T-cell (primary cell): ENCODE measurements at regions not wholly inside any gene's neighbourhood (a gene's known extent, or its start where the extent isn't known, plus 50 kb on each side); places are given as distances from the start of the nearest gene placed in this dataset.

Experiments used
- ATAC-seq, 4 experiments: fragments of 200-7000 bp in 3 of 4; fragments of 150-1000 bp in 1 of 4; cut with Tn5 transposase; replicated peaks in 1 of 4; 1 replicate in 3 of 4; 2 replicates in 1 of 4; pipeline ENCODE4 v1.10.0; 2021; ENCODE audit warnings: moderate library complexity in 3 of 4, mild to moderate bottlenecking in 2 of 4, moderate number of reproducible peaks in 1 of 4
- CTCF ChIA-PET, 2 donors: fragments of 300-600 bp; sonication (Branson Sonifier 250); formaldehyde crosslinking; loops; one replicate each; lab custom pipeline; 2022; ENCODE audit warnings: antibody characterized with exemption in 2 of 2; lab: Charles Lee
- POLR2A ChIA-PET, 2 donors: fragments of 300-600 bp; sonication (Branson Sonifier 250); formaldehyde crosslinking; loops; one replicate each; lab custom pipeline; 2022; ENCODE audit warnings: antibody characterized with exemption in 2 of 2; lab: Charles Lee
- DNase-seq, 35 experiments: peaks; one replicate each; pipeline versions ENCODE4 v3.0.0 to v3.0.0-alpha.2; 2013 to 2023
- H3K27ac ChIP-seq: one replicate; pipeline ENCODE4 v1.5.1; 2013; ENCODE audit warnings: low read length
- H3K27me3 ChIP-seq, 2 experiments: replicated peaks in 1 of 2; 1 replicate in 1 of 2; 2 replicates in 1 of 2; pipeline versions ENCODE4 v1.6.1 to v1.7.0; 2013; ENCODE audit warnings: low read length in 1 of 2, mixed read lengths in 1 of 2; ENCODE audit not compliant: control insufficient read depth in 2 of 2, insufficient read depth in 2 of 2; ENCODE audit errors: extremely low read depth in 1 of 2
- H3K36me3 ChIP-seq, 2 donors: 1 replicate in 1 of 2; 2 replicates in 1 of 2; pipeline versions ENCODE4 v1.6.1 to v1.7.0; 2013; ENCODE audit warnings: low read length in 1 of 2; ENCODE audit not compliant: control insufficient read depth in 2 of 2, insufficient read depth in 1 of 2; ENCODE audit errors: extremely low read depth in 1 of 2
- H3K4me1 ChIP-seq, 2 experiments: 1 replicate in 1 of 2; 2 replicates in 1 of 2; pipeline versions ENCODE4 v1.6.1 to v1.7.0; 2013; ENCODE audit warnings: low read length in 2 of 2, mixed read lengths in 1 of 2; ENCODE audit not compliant: insufficient read depth in 2 of 2, control insufficient read depth in 1 of 2; ENCODE audit errors: extremely low read depth in 1 of 2
- H3K4me3 ChIP-seq, 2 donors: 1 replicate in 1 of 2; 2 replicates in 1 of 2; pipeline versions ENCODE4 v1.5.1 to v1.7.0; 2013; ENCODE audit warnings: mild to moderate bottlenecking in 2 of 2, low read length in 1 of 2, moderate library complexity in 1 of 2; ENCODE audit not compliant: control insufficient read depth in 1 of 2; ENCODE audit errors: extremely low read depth in 1 of 2
- H3K9me3 ChIP-seq: 2 replicates; pipeline ENCODE4 v1.7.0; 2013
- H3K27ac Mint-ChIP-seq, 2 donors: one replicate each; pipeline ENCODE4 v1.8.0; 2020 to 2021; ENCODE audit warnings: mild to moderate bottlenecking in 2 of 2, mixed read lengths in 2 of 2
- H3K27me3 Mint-ChIP-seq, 2 donors: one replicate each; pipeline ENCODE4 v1.8.0; 2021 to 2022; ENCODE audit warnings: mixed read lengths in 2 of 2
- H3K36me3 Mint-ChIP-seq: one replicate; pipeline ENCODE4 v1.8.0; 2021; ENCODE audit warnings: mixed read lengths
- H3K4me1 Mint-ChIP-seq, 3 donors: one replicate each; pipeline ENCODE4 v1.8.0; 2020 to 2022; ENCODE audit warnings: mixed read lengths in 3 of 3, mild to moderate bottlenecking in 1 of 3
- H3K4me3 Mint-ChIP-seq, 3 donors: one replicate each; pipeline ENCODE4 v1.8.0; 2020 to 2022; ENCODE audit warnings: mild to moderate bottlenecking in 3 of 3, mixed read lengths in 3 of 3, moderate library complexity in 3 of 3
- H3K9me3 Mint-ChIP-seq, 3 donors: one replicate each; pipeline ENCODE4 v1.8.0; 2020 to 2022; ENCODE audit warnings: mixed read lengths in 3 of 3
- WGBS: methylation state at CpG from one replicate; pipeline ENCODE4 v1.1.5; 2013; ENCODE audit warnings: missing lambda C conversion rate; ENCODE audit not compliant: insufficient coverage; 5-methylcytosine and 5-hydroxymethylcytosine counted together

- H3K4me1 ChIP-seq: no peaks in the 10 kb centered on the region
- H3K27ac ChIP-seq: no peak overlapping the region
- Mint-ChIP-seq H3K27me3 (no peaks in the 10 kb centered on the region), H3K9me3 (peaks cover 18 to 21% (median 20%) of the 10 kb centered on the region in 3 donors), H3K36me3 (no peaks in the 10 kb centered on the region), H3K4me1 (no peaks in the 10 kb centered on the region), H3K4me3 (no peak overlapping the region), H3K27ac (no peak overlapping the region)
- H3K4me3 ChIP-seq: no peak overlapping the region
- no peaks in the 10 kb centered on the region for H3K27me3 ChIP-seq
- no peaks in the 10 kb centered on the region for H3K36me3 ChIP-seq
- 74% methylated on average over 3 of the region's 4 CpGs for WGBS
- CTCF ChIA-PET: no interaction called here
- DNase-seq (no peak), ATAC-seq (no peak)
- POLR2A ChIA-PET: no interaction called here
- H3K9me3 ChIP-seq: no peaks in the 10 kb centered on the region
Measured at GRCh38 chr5:114912189-114912920, 257.4 kb downstream of the TRIM36 start.

- H3K27me3 ChIP-seq: no peaks in the 10 kb centered on the region
- Mint-ChIP-seq H3K4me3 (no peak overlapping the region), H3K27me3 (no peaks in the 10 kb centered on the region), H3K4me1 (no peaks in the 10 kb centered on the region), H3K9me3 (peaks cover 20 to 30% (median 21%) of the 10 kb centered on the region in 3 donors), H3K27ac (no peak overlapping the region), H3K36me3 (no peaks in the 10 kb centered on the region)
- DNase-seq (no peak), ATAC-seq (no peak)
- ChIA-PET POLR2A (no interaction called here), CTCF (no interaction called here)
- H3K4me3 ChIP-seq: no peak overlapping the region
- H3K4me1 ChIP-seq: no peaks in the 10 kb centered on the region
- H3K27ac ChIP-seq: no peak overlapping the region
- H3K9me3 ChIP-seq: no peaks in the 10 kb centered on the region
- H3K36me3 ChIP-seq: no peaks in the 10 kb centered on the region
Measured at GRCh38 chr5:114910727-114911126, 259.0 kb downstream of the TRIM36 start.

DNA sequence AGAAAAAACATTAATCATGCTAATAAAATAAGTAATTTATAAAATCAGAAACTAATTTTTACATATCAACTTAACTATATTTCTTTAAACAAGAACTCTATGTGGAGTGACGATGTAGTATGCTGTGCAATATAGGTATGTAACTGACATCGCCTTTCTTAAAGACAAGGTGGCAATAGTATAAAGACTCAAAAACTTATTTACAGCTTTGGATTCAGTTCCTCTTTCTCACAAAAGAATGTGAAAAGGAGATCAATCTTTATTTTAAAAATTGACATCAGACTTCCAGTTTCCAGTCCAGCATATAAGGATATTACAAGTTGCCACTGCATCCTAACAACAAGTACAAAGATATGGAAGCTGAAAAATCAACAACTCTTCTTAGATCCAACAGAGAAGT lies 260.3 kb downstream of the TRIM36 start:
- Histone ChIP-seq H3K9me3 (no peaks in the 10 kb centered on the region), H3K4me3 (no peak overlapping the region)
- CTCF ChIA-PET: no interaction called here

DNA sequence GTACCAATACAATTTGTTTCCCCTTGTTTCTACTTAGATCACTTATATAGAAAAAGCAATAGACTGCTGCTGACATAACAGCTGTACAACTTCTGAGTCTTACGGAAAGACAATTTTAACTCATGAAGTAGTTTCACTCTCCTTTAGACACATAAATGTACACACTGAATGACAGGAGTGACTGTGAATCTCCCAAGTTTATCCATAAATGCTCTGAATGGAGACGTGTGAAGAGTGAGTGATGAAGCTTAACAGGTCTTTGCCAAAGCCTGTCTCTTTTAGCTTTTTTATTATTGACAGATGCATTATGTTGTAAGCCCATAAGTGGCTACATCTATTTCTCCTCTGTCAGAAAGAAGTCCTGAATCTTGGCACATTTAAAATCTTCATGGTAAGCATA lies 265.9 kb downstream of the TRIM36 start:
- Mint-ChIP-seq H3K9me3 (peaks cover 0 to 11% (median 7%) of the 10 kb centered on the region in 3 donors), H3K27ac (no peak overlapping the region), H3K36me3 (no peaks in the 10 kb centered on the region), H3K4me3 (no peak overlapping the region), H3K27me3 (peaks cover 0 to 4% of the 10 kb centered on the region in 2 donors), H3K4me1 (no peaks in the 10 kb centered on the region)
- Histone ChIP-seq H3K4me1 (no peaks in the 10 kb centered on the region), H3K4me3 (no peak overlapping the region), H3K27ac (no peak overlapping the region), H3K9me3 (no peaks in the 10 kb centered on the region), H3K36me3 (no peaks in the 10 kb centered on the region), H3K27me3 (no peaks in the 10 kb centered on the region)
- ChIA-PET POLR2A (interaction anchor here in 1 of 2 donors (0.6 kb wide), 1 partner anchor 154 kb away, joined by 3 read pairs; no protein-coding TSS in a partner anchor), CTCF (no interaction called here)
- no peak for ATAC-seq
- no CpG with 5 or more reads among the region's 2 CpGs for WGBS
- DNase-seq: no peak

More for the DNA sequence above, 260.3 kb downstream of the TRIM36 start:
- DNase-seq (no peak), ATAC-seq (no peak)
- POLR2A ChIA-PET: no interaction called here
- H3K4me1 Mint-ChIP-seq: no peaks in the 10 kb centered on the region
- no peaks in the 10 kb centered on the region for H3K27me3 Mint-ChIP-seq
- no peaks in the 10 kb centered on the region for H3K36me3 ChIP-seq
- H3K4me1 ChIP-seq: no peaks in the 10 kb centered on the region
- no peak overlapping the region for H3K27ac Mint-ChIP-seq
- H3K9me3 Mint-ChIP-seq: peaks cover 20 to 30% (median 21%) of the 10 kb centered on the region in 3 donors
- H3K4me3 Mint-ChIP-seq: no peak overlapping the region
- H3K27me3 ChIP-seq: no peaks in the 10 kb centered on the region
- no peak overlapping the region for H3K27ac ChIP-seq
- no peaks in the 10 kb centered on the region for H3K36me3 Mint-ChIP-seq
- WGBS: no CpG with 5 or more reads among the region's 2 CpGs

DNA sequence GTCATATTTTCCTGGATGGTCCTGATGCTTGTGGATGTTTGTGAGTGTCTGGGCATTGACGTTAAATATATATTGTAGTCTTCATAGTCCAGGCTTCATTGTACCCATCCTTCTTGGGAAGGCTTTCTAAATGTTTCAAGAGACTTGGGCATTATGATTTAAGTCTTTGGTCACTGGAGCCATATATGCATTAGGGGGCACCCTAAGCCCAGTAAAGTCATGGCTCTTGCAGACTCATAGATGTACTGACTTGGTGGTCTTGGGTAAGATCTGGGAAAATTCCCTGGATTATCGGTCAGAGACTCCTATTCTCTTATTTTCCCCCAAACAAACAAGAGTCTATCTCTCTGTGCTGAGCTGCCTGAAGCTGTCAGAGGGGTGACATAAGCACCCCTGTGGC lies 271.1 kb downstream of the TRIM36 start:
- Mint-ChIP-seq H3K27ac (no peak overlapping the region), H3K9me3 (peaks cover 0 to 5% (median 0%) of the 10 kb centered on the region in 3 donors), H3K4me1 (no peaks in the 10 kb centered on the region), H3K4me3 (no peak overlapping the region), H3K36me3 (no peaks in the 10 kb centered on the region), H3K27me3 (no peaks in the 10 kb centered on the region)
- Histone ChIP-seq H3K4me3 (no peak overlapping the region), H3K36me3 (no peaks in the 10 kb centered on the region), H3K27me3 (no peaks in the 10 kb centered on the region), H3K27ac (no peak overlapping the region), H3K9me3 (no peaks in the 10 kb centered on the region), H3K4me1 (no peaks in the 10 kb centered on the region)
- ATAC-seq (no peak), DNase-seq (no peak)
- ChIA-PET POLR2A (no interaction called here), CTCF (no interaction called here)
- WGBS: no CpG with 5 or more reads among the region's 2 CpGs

- Mint-ChIP-seq H3K4me1 (no peaks in the 10 kb centered on the region), H3K9me3 (peaks cover 6 to 16% (median 13%) of the 10 kb centered on the region in 3 donors), H3K27me3 (no peaks in the 10 kb centered on the region), H3K27ac (no peak overlapping the region), H3K36me3 (no peaks in the 10 kb centered on the region), H3K4me3 (no peak overlapping the region)
- H3K4me3 ChIP-seq: no peak overlapping the region
- H3K27ac ChIP-seq: no peak overlapping the region
- no peaks in the 10 kb centered on the region for H3K4me1 ChIP-seq
- POLR2A ChIA-PET: no interaction called here
- CTCF ChIA-PET: no interaction called here
- no peaks in the 10 kb centered on the region for H3K27me3 ChIP-seq
- DNase-seq (no peak), ATAC-seq (no peak)
- WGBS: no CpG with 5 or more reads among the region's 2 CpGs
- no peaks in the 10 kb centered on the region for H3K9me3 ChIP-seq
- no peaks in the 10 kb centered on the region for H3K36me3 ChIP-seq
Measured at GRCh38 chr5:114883675-114884074, 286.0 kb downstream of the TRIM36 start.

DNA sequence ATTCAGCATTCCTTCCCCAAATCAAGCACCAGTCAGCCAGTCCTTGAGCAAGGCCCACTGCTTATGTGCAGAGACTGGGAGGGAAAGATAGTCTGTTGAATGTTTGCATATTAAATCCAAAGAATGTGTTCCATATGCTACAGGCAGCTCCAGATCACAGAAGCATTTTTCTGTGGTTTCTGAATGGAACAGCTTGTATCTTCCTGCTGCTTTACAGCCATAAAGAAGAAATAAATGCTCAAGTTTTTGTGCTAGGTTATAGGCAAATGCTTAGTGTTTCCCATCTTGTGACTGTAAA lies 310.3 kb downstream of the TRIM36 start:
- no peak overlapping the region for H3K27ac ChIP-seq
- ATAC-seq: no peak
- H3K4me3 ChIP-seq: no peak overlapping the region
- DNase-seq: no peak
- no peaks in the 10 kb centered on the region for H3K9me3 ChIP-seq
- H3K27ac Mint-ChIP-seq: no peak overlapping the region
- H3K36me3 Mint-ChIP-seq: no peaks in the 10 kb centered on the region
- H3K9me3 Mint-ChIP-seq: peaks cover 3 to 12% (median 5%) of the 10 kb centered on the region in 3 donors
- H3K27me3 ChIP-seq: no peaks in the 10 kb centered on the region
- H3K36me3 ChIP-seq: no peaks in the 10 kb centered on the region
- ChIA-PET POLR2A (no interaction called here), CTCF (no interaction called here)
- H3K27me3 Mint-ChIP-seq: no peaks in the 10 kb centered on the region
- H3K4me3 Mint-ChIP-seq: no peak overlapping the region
- H3K4me1 ChIP-seq: no peaks in the 10 kb centered on the region
- H3K4me1 Mint-ChIP-seq: no peaks in the 10 kb centered on the region
